IPS-NIHi7 (cell line): ENCODE measurements at regions not wholly inside any gene's neighbourhood (a gene's known extent, or its start where the extent isn't known, plus 50 kb on each side); places are given as distances from the start of the nearest gene placed in this dataset.
"Not testable (repeated sequence)": the region's sequence is repeated elsewhere in the genome, so short reads cannot be mapped to it uniquely, and the experiment has no call there.

Source experiments
- DNase-seq: peaks from one replicate; pipeline ENCODE4 v3.0.0; 2012; ENCODE audit warnings: mixed read lengths; ENCODE audit errors: extremely low spot score

- DNase-seq = no peak
Observed at GRCh38 chr13:81153478-81153877, 812.6 kb upstream of the SPRY2 start.

GRCh38 chr13:81148822-81149221 is 807.9 kb upstream of the SPRY2 start:
- DNase-seq = no peak

- DNase-seq = not testable (repeated sequence)
Observed at GRCh38 chr13:81146576-81146975, 805.6 kb upstream of the SPRY2 start.

- DNase-seq = no peak
Observed at GRCh38 chr13:81142306-81142999, 801.5 kb upstream of the SPRY2 start.

GRCh38 chr13:81140675-81141074 is 799.7 kb upstream of the SPRY2 start:
- DNase-seq = no peak

- no peak for DNase-seq
Observed at GRCh38 chr13:81139987-81140386, 799.1 kb upstream of the SPRY2 start.

- DNase-seq = no peak
Observed at GRCh38 chr13:81138353-81138980, 797.5 kb upstream of the SPRY2 start.

- no peak for DNase-seq
Observed at GRCh38 chr13:81133066-81133465, 792.1 kb upstream of the SPRY2 start.

- DNase-seq = no peak
Observed at GRCh38 chr13:81117416-81117815, 776.5 kb upstream of the SPRY2 start.

- no peak for DNase-seq
Observed at GRCh38 chr13:81116461-81117282, 775.7 kb upstream of the SPRY2 start.

GRCh38 chr13:81109026-81109425 is 768.1 kb upstream of the SPRY2 start:
- DNase-seq = no peak

- no peak for DNase-seq
Observed at GRCh38 chr13:81106348-81106747, 765.4 kb upstream of the SPRY2 start.

GRCh38 chr13:81104035-81104715 is 763.2 kb upstream of the SPRY2 start:
- DNase-seq = no peak

- not testable (repeated sequence) for DNase-seq
Observed at GRCh38 chr13:81102066-81102465, 761.1 kb upstream of the SPRY2 start.

- no peak for DNase-seq
Observed at GRCh38 chr13:81089371-81090157, 748.6 kb upstream of the SPRY2 start.

GRCh38 chr13:81080911-81081454 is 740.1 kb upstream of the SPRY2 start:
- DNase-seq = no peak

- DNase-seq = no peak
Observed at GRCh38 chr13:81078048-81078447, 737.1 kb upstream of the SPRY2 start.

- DNase-seq = not testable (repeated sequence)
Observed at GRCh38 chr13:81069822-81070221, 728.9 kb upstream of the SPRY2 start.

- DNase-seq = no peak
Observed at GRCh38 chr13:81058916-81059290, 718.0 kb upstream of the SPRY2 start.

- no peak for DNase-seq
Observed at GRCh38 chr13:81058211-81058915, 717.4 kb upstream of the SPRY2 start.
